Mucosa of descending colon (tissue), 3 donors: ENCODE measurements at regions not wholly inside any gene's neighbourhood (a gene's known extent, or its start where the extent isn't known, plus 50 kb on each side); places are given as distances from the start of the nearest gene placed in this dataset.

Source experiments
- ATAC-seq: fragments of 200-7000 bp; cut with Tn5 transposase; one replicate; pipeline ENCODE4 v1.9.1; 2020; ENCODE audit warnings: mild to moderate bottlenecking, moderate library complexity
- DNase-seq, 3 donors: peaks; one replicate each; pipeline ENCODE4 v3.0.0-alpha.2; 2020
- H3K36me3 ChIP-seq: fragments of 200-600 bp; one replicate; pipeline ENCODE4 v1.8.0; 2021; ENCODE audit warnings: low read depth, mild to moderate bottlenecking
- H3K4me1 ChIP-seq: fragments of 200-600 bp; one replicate; pipeline ENCODE4 v1.8.0; 2021; ENCODE audit warnings: low read depth, mild to moderate bottlenecking
- H3K4me3 ChIP-seq: fragments of 200-600 bp; one replicate; pipeline ENCODE4 v1.8.0; 2021; ENCODE audit warnings: mild to moderate bottlenecking
- H3K9me3 ChIP-seq: fragments of 200-600 bp; one replicate; pipeline ENCODE4 v1.8.0; 2021; ENCODE audit warnings: mild to moderate bottlenecking
- intact Hi-C, 2 donors: fragments of 100-400 bp; cut with DNase I in 1 of 2; cut with micrococcal nuclease in 1 of 2; formaldehyde crosslinking; loops; one replicate each; pipeline versions ENCODE4 v1.11.0 to v1.11.1; 2022; cut with DNase I, micrococcal nuclease
- TF ChIP-seq, protein P1 (sequence below): fragments of 200-600 bp; IDR thresholded peaks from one replicate; pipeline ENCODE4 v1.8.0; 2022; ENCODE audit warnings: antibody characterized with exemption, mild to moderate bottlenecking
- donor health status: DM: no; HTN: no; CAD: no; lungs with moderate emphysema.
- donor health status: DM: no; HTN: no; CAD: no.
- donor health status: DM: no; HTN: yes; CAD: no.

GRCh38 chr2:52467189-52467588 is 1300.4 kb upstream of the CHAC2 start:
- no peaks in the 10 kb centered on the region for H3K9me3 ChIP-seq
- intact Hi-C loops = no loop called here
- H3K4me1 ChIP-seq = no peaks in the 10 kb centered on the region
- DNase-seq (no peak), ATAC-seq (no peak)
- TF ChIP-seq, protein P1, sequence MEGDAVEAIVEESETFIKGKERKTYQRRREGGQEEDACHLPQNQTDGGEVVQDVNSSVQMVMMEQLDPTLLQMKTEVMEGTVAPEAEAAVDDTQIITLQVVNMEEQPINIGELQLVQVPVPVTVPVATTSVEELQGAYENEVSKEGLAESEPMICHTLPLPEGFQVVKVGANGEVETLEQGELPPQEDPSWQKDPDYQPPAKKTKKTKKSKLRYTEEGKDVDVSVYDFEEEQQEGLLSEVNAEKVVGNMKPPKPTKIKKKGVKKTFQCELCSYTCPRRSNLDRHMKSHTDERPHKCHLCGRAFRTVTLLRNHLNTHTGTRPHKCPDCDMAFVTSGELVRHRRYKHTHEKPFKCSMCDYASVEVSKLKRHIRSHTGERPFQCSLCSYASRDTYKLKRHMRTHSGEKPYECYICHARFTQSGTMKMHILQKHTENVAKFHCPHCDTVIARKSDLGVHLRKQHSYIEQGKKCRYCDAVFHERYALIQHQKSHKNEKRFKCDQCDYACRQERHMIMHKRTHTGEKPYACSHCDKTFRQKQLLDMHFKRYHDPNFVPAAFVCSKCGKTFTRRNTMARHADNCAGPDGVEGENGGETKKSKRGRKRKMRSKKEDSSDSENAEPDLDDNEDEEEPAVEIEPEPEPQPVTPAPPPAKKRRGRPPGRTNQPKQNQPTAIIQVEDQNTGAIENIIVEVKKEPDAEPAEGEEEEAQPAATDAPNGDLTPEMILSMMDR = no peak
- H3K4me3 ChIP-seq = no peak overlapping the region
- H3K36me3 ChIP-seq = no peaks in the 10 kb centered on the region

DNA sequence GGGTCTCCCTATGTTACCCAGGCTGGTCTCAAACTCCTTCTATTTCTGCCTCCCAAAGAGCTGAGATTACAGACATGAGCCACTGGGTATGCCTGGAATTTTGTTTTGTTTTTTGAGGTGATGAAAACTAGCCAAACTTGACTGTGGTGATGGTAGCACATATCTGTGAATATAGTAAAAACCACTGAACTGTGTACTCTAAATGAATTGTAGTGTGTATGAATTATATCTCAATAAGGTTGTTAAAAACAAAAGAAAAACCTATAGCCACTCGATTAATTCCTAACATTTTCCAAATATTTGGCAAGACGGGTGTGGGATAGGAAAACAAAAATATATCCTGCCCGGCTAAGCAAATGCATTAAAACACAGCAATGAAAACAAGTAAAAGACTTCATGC is 1302.3 kb upstream of the CHAC2 start:
- TF ChIP-seq, protein P1 = no peak
- H3K4me3 ChIP-seq = no peak overlapping the region
- ATAC-seq = no peak
- no peaks in the 10 kb centered on the region for H3K36me3 ChIP-seq
- H3K4me1 ChIP-seq = no peaks in the 10 kb centered on the region
- intact Hi-C loops = no loop called here
- no peaks in the 10 kb centered on the region for H3K9me3 ChIP-seq
- DNase-seq = no peak

- ATAC-seq = no peak
- H3K36me3 ChIP-seq = no peaks in the 10 kb centered on the region
- intact Hi-C loops = no loop called here
- DNase-seq = no peak
- H3K4me1 ChIP-seq = no peaks in the 10 kb centered on the region
- no peak overlapping the region for H3K4me3 ChIP-seq
- H3K9me3 ChIP-seq = no peaks in the 10 kb centered on the region
- TF ChIP-seq, protein P1 = no peak
Measured at GRCh38 chr2:52463457-52463856, 1304.1 kb upstream of the CHAC2 start.

GRCh38 chr2:52456561-52457377 is 1310.8 kb upstream of the CHAC2 start:
- TF ChIP-seq, protein P1 = no peak
- ATAC-seq (no peak), DNase-seq (no peak)
- H3K36me3 ChIP-seq = no peaks in the 10 kb centered on the region
- H3K9me3 ChIP-seq = peaks cover 2% of the 10 kb centered on the region
- H3K4me1 ChIP-seq = no peaks in the 10 kb centered on the region
- intact Hi-C loops = no loop called here
- no peak overlapping the region for H3K4me3 ChIP-seq

DNA sequence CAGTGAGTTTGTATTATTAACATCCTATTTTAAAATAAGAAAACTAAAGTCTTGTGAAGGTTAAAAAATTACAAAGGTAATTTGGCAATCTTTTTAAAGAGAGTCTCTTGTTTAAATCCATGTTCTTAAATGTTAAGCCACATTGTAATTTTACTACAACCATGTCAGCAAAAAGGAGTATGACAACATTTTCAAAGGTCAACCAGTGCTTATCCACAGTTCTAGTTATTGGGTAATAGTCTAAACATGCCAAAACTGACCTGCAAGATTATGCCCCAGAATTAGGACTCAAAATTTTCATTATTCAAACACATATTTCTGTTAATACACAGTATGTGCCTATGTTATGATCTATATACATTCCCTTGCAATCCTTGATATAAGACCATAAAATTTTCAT is 1312.6 kb upstream of the CHAC2 start:
- ATAC-seq = no peak

More for the DNA sequence above, 1312.6 kb upstream of the CHAC2 start:
- Histone ChIP-seq H3K4me3 (no peak overlapping the region), H3K4me1 (no peaks in the 10 kb centered on the region), H3K9me3 (peaks cover 2% of the 10 kb centered on the region), H3K36me3 (no peaks in the 10 kb centered on the region)
- DNase-seq = no peak
- TF ChIP-seq, protein P1 = no peak
- intact Hi-C loops = no loop called here
